T47D (cell line): ENCODE measurements at regions not wholly inside any gene's neighbourhood (a gene's known extent, or its start where the extent isn't known, plus 50 kb on each side); places are given as distances from the start of the nearest gene placed in this dataset.

Experiments used
- DNase-seq, 2 experiments: peaks; one replicate each; pipeline versions ENCODE4 v3.0.0 to v3.0.0-alpha.2; 2011 to 2012; ENCODE audit warnings: low read depth in 1 of 2, low spot score in 1 of 2
- JUND ChIP-seq: IDR thresholded peaks from 2 replicates; pipeline ENCODE4 v1.6.1; 2012; ENCODE audit warnings: low read depth
- in situ Hi-C: cut with HindIII; loops from 2 replicates; pipeline ENCODE4 v1.10.0; 2016; ENCODE audit warnings: low sequenced_read_pairs, low pct_unique_long_range_greater_than_20kb

DNA sequence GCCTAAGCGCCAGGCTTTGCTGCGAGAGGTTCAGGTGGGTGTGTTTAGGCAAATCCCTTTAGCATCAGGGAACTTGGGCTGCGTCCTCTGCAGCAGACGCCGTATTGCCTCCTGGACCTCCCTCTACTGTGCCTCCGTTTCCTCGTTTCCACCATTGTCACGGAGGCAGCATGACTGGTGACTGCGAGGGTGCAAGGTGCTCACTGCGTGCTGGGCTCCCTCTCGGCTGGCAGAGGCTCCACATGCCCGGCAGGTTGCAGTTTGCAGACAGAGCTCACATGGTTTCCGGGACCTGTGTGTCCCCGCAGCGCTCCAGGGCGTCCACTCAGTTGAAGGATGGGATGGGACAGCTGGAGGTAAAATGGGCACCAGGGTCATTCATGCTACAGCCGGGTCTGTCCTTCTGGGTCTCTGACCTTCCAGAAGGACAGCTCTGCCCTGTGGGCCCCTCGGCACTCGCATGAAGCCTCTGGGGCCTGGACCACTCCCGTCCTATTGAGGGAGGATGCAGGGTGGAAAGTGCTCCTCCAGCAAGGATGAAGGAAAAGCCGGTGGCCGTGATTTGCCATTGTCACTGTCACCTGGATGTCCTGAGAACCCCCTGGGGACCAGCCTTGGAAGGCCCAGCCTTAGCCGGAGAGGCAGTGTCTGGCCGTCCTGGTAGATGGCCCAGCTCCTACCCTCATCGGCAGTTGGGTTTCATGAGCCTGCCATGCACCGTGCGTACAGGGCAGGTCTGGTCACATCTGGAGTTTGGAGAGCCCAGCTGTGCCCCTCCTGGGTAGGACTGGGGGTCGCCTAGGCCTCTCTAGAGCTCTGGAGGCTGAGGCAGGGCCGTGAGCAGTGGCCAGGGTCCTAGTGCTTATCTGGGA, 146.5 kb downstream of the KIF26A start:
- in situ Hi-C loops: no loop called here
- no peak for DNase-seq
- TF ChIP-seq JUND: no peak

DNA sequence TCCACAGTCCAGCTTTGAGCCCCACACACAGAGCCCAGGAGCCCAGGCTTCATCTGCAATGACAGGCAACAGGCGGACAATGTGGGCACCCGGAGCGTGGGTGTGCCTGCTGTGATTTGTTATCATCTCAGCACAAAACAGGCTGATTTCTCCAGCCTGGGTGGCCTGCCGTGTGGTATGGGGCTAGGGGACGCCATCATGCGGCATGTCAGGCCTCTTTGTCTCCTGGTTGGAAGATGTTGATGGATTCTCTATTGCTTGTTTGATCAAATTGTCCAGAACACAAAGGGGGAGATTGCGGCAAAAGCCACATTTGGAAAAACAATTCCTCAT, 147.1 kb downstream of the KIF26A start:
- in situ Hi-C loops: no loop called here
- no peak for DNase-seq
- no peak for TF ChIP-seq JUND

DNA sequence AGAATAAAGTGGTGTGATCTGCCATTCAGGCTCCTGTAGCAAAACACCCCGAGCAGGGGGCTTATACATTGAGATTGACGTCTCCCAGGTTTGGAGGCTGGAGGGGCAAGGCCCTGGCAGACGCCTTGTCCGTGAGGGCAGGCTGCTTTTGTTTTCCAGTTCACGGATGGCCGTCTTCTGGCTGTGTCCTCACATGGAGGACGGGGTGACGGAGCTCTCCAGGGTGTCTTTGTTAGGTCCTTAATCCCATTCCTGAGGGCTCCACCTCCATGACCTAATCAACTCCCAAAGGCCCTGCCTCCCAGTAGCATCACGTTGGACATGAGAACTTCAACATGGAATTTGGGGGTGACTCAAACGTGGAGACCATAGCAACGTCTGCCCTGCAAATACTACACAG, 147.7 kb downstream of the KIF26A start:
- DNase-seq: no peak
- in situ Hi-C loops: no loop called here
- TF ChIP-seq JUND: no peak

DNA sequence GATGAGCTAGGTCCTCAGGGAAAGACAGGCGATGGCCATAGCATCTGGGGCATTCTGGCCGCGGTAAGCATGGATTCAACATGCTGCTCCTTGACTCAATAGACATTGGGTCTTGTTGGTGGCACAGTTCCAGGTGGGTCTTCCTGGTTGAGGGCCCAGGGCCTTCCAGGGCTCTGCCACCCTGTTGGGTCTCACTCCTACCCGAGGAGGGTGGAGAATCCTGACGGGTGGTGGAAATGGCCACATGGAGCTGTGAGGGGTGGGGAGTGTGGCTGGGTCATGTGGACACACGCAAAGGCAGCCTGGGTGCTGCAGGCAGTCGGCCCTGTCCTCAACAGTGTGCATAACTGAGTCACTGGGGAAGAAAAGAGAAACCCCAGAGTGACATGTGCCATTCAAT, 148.1 kb downstream of the KIF26A start:
- DNase-seq: no peak
- in situ Hi-C loops: no loop called here
- TF ChIP-seq JUND: no peak

DNA sequence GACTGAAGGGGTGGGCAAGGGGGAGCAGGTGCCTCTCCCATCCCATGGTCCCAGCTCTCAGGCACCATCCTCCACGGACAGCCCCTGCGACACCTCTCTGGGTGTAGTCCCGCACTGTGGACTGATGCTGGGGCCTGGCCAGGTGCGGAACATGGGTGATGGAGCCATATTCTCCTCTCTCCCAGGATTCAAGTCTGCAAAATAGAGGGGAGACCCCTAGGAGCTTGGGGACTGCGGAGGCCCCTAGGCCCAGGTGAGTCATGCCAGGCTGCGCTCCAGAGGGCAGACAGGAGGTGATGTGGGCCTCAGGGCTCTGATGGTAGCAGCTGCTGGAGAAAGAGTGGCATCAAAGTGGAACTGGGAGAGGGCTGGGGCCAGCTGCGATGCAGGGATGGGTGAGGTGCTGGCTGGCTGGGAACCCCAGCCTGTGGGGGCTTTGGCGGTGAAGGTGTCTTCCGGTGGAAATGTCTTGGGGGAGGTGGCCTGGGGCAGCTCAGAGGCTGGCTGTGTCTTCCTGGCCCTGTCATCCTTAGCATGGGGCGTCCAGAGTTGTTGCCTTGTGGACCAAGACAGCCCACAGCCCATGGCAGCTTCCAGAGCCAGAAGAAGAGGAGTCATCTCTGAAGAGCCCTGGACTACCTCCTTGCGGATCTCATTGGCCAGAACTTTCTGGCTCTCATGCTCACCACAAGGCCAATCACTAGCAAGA, 149.1 kb downstream of the KIF26A start:
- TF ChIP-seq JUND: no peak
- in situ Hi-C loops: no loop called here
- no peak for DNase-seq

DNA sequence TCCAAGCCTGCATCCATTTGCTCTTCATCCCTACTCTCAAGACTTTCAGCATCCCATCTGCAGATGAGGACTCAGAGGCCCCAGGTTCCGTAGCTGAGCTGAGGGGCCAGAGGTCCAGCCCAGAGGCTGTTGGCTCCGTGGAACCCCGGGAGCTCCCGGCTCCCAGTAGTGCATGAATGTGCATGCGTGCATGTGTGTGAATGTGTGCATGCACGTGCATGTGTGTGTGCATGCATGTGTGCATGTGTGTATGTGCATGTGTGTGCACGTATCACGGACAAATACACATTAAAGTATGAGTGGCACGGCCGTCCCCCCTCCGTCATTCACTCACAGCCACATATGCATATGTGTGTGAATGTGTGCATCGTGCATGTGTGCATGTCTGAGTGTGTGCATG, 149.9 kb downstream of the KIF26A start:
- no peak for DNase-seq
- TF ChIP-seq JUND: no peak
- in situ Hi-C loops: no loop called here

DNA sequence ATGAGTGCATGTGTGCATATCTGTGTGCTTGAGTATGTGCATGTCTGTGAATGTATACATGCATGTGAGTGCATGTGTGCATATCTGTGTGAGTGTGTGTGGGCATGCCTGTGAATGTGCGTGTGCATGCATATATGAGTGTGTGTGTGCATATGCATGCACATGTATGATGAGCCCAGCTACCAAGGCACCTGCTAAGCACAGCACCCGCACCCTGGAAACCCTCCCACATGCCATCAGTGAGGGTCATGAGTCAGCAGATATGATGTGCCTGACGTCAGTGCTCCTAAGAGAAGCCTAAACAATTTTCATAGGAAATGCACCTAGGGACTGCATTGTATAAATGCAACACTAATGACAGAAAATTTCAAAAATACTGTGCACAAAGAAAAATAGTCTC, 151.1 kb downstream of the KIF26A start:
- in situ Hi-C loops: no loop called here
- TF ChIP-seq JUND: no peak
- no peak for DNase-seq

DNA sequence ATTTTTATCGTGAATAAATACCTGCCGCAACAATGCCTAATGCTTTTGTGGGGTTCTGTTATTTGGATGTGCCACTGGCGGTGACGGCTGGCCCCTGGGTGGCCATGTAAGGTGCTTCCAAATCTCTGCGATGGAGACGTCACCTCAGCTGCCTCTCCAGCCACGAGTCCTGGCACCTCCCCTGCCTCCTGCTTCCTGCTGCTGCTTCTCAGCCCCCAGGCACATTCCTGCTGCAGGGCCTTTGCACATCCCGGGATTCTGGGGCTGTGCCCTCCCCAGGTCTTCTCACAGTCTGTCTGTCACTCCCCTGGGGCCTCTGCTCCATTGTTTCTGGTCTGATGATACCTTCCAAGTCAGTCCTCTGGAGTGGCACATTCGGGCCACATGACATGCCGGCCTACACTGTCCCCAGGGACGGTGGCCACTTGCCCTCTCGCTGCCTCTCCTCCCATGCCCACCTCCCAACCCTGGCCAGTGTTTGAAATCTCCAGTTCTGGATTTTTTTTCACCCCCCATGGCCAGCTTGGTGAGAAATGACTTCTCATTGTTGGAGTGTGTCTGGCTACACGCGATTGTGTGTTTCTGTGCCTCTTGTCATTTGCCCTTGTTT, 151.8 kb downstream of the KIF26A start:
- in situ Hi-C loops: no loop called here
- DNase-seq: no peak
- TF ChIP-seq JUND: no peak

DNA sequence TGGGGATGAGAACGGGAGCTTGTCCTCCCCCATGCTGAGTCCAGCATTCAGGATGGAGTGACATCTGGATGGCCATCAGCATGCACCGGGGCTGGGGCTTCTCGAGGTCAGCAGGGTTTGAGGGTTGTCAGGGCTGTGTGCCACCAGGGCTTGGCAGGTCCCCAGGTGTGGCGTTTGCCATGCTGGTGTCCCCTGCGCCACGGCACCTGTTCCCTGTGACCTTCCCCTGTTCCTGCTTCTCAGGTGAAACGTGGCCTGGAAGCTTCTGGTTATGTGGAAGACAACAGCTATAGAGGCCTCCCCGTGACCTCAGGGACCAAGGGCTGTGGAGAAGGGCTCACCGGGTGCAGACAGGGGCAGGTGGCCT, 152.4 kb downstream of the KIF26A start:
- in situ Hi-C loops: no loop called here
- no peak for DNase-seq
- no peak for TF ChIP-seq JUND

DNA sequence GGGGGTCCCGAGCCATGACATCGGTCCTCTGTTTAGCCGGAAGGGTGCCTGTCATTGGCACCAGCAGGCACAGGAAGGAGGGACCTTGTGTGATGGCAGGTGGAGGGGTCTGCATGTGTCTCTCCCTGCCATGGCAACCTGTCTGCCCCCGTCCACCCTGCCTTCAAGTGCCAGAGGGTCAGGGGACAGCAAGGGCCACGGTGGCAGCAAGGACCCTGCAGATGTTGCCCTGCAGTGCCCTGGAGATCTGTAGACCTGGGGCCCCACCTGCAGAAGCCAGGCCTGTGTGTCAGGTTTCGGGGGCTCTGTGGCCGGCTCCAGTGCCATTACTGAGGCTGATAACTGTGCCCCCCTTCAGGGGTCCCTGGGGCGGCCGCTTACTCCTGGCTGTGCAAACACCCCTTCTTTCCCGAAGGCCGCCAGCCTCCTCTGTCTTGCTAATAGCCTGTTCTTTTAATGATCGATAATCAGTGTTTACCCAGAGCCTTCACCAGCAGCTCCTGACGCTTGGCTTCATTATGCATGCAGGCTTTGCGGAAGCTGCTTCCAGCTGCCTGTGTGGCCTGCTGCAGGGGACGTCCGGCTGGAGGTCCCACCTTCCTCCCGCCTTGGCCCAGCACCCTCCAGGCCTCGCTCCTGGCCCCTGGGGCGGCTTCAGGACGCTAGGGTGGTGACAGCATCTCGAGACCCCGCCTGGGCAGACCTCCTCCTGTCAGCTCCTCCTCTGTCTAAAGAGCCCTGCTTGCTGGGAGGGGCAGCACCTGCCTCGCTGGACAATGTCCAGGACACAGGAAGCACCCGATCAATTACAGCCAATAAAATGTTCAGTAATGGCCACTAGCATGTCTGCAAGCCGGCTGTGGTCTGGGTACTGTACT, 153.0 kb downstream of the KIF26A start:
- no peak for DNase-seq
- in situ Hi-C loops: no loop called here
- TF ChIP-seq JUND: no peak

DNA sequence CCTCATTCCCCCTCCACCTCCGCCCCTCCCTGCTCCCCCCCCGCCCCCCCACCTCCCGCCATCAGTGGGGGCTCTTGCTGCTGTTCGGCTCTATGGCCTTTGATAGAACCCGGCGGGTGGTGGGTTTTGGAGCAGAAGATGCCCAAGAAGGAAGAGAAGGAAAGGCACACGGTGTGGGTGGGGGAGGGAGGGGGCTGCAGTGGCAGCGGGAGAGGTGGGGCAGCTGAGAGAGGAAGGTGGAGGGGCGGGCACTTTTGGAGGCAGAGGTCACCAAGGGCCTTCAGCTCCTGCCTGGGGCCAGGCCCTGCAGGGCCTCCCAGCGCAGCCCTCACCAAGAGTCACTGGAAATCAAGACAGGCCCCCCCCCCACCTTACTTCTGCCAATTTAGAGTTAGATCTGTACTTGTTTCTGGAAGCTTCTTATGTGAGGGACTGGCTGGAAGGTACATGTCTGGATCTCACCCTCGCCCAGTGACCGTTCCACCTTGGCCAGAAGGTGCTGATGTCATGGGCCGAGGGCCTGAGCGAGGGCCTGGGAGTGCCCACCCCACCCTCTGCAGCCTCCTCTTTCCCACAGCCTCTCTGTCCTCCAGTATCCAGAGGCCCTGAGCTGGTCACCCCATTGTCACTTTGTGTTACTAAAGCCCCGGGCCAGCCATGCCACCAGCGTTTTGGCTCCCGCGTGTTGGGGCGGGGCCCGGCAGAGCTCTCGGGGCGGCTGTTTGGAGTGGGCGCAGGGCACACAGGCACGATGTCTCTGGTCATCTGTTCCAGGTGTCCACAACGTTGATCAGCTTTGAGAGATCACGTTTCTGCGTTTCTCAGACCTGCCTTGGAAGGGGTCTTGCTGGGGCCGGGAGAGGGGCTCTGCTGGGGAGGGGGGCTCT, 153.9 kb downstream of the KIF26A start:
- DNase-seq: no peak
- in situ Hi-C loops: no loop called here
- no peak for TF ChIP-seq JUND
